H9 (cell line): ENCODE measurements at regions not wholly inside any gene's neighbourhood (a gene's known extent, or its start where the extent isn't known, plus 50 kb on each side); places are given as distances from the start of the nearest gene placed in this dataset.

Experiments used
- DNase-seq: peaks from one replicate; pipeline ENCODE4 v3.0.0-alpha.2; 2017
- H2AFZ ChIP-seq: one replicate; pipeline ENCODE4 v1.6.1; 2013; ENCODE audit warnings: mild to moderate bottlenecking, low read length, control low read depth, moderate library complexity
- H2AK5ac ChIP-seq: 2 replicates; pipeline ENCODE4 v1.6.1; 2013; ENCODE audit warnings: low read length, control low read depth, mixed read lengths; ENCODE audit not compliant: insufficient read length
- H2BK120ac ChIP-seq: one replicate; pipeline ENCODE4 v1.6.1; 2013; ENCODE audit warnings: low read depth, mild to moderate bottlenecking, low read length, control low read depth, inconsistent platforms; ENCODE audit not compliant: poor library complexity, severe bottlenecking
- H2BK12ac ChIP-seq: 2 replicates; pipeline ENCODE4 v1.6.1; 2013; ENCODE audit warnings: low read length, control low read depth, mixed read lengths, low read depth; ENCODE audit not compliant: insufficient read length
- H2BK15ac ChIP-seq: 2 replicates; pipeline ENCODE4 v1.6.1; 2013; ENCODE audit warnings: low read depth, low read length, control low read depth
- H2BK20ac ChIP-seq: one replicate; pipeline ENCODE4 v1.6.1; 2013; ENCODE audit warnings: low read depth, mild to moderate bottlenecking, low read length, control low read depth, inconsistent platforms; ENCODE audit not compliant: poor library complexity, severe bottlenecking
- H2BK5ac ChIP-seq: 2 replicates; pipeline ENCODE4 v1.6.1; 2013; ENCODE audit warnings: low read length, control low read depth, mixed read lengths; ENCODE audit not compliant: insufficient read length
- H3K14ac ChIP-seq: 2 replicates; pipeline ENCODE4 v1.6.1; 2013; ENCODE audit warnings: low read length, control low read depth; ENCODE audit not compliant: insufficient read depth
- H3K18ac ChIP-seq: 2 replicates; pipeline ENCODE4 v1.6.1; 2013; ENCODE audit warnings: low read depth, mild to moderate bottlenecking, mixed read lengths, low read length, control low read depth; ENCODE audit not compliant: insufficient read length
- H3K23ac ChIP-seq: 2 replicates; pipeline ENCODE4 v1.6.1; 2013; ENCODE audit warnings: low read length, control low read depth, mixed read lengths, low read depth; ENCODE audit not compliant: insufficient read length
- H3K23me2 ChIP-seq: 2 replicates; pipeline ENCODE4 v1.6.1; 2013; ENCODE audit warnings: low read depth, mild to moderate bottlenecking, mixed read lengths, low read length, control low read depth; ENCODE audit not compliant: insufficient read length, poor library complexity, severe bottlenecking
- H3K27ac ChIP-seq: 2 replicates; pipeline ENCODE4 v1.5.1; 2013; ENCODE audit warnings: low read length, control low read depth, mixed read lengths, low read depth; ENCODE audit not compliant: insufficient read length
- H3K27me3 ChIP-seq: 2 replicates; pipeline ENCODE4 v1.6.1; 2013; ENCODE audit warnings: low read length, control low read depth, inconsistent platforms; ENCODE audit not compliant: insufficient read depth
- H3K4ac ChIP-seq: 2 replicates; pipeline ENCODE4 v1.6.1; 2013; ENCODE audit warnings: low read depth, mild to moderate bottlenecking, control low read depth, inconsistent platforms, low read length, moderate library complexity
- H3K4me1 ChIP-seq: 2 replicates; pipeline ENCODE4 v1.6.1; 2013; ENCODE audit warnings: low read length, control low read depth, inconsistent platforms; ENCODE audit not compliant: insufficient read depth
- H3K4me2 ChIP-seq: 2 replicates; pipeline ENCODE4 v1.6.1; 2013; ENCODE audit warnings: low read length, control low read depth, mixed read lengths; ENCODE audit not compliant: insufficient read length, insufficient read depth
- H3K56ac ChIP-seq: 2 replicates; pipeline ENCODE4 v1.6.1; 2013; ENCODE audit warnings: low read depth, mild to moderate bottlenecking, mixed read lengths, low read length, control low read depth; ENCODE audit not compliant: insufficient read length
- H3K79me1 ChIP-seq: 2 replicates; pipeline ENCODE4 v1.6.1; 2013; ENCODE audit warnings: low read depth, mild to moderate bottlenecking, moderate library complexity, low read length, control low read depth, inconsistent platforms; ENCODE audit not compliant: insufficient read depth, poor library complexity, severe bottlenecking
- H3K79me2 ChIP-seq: 2 replicates; pipeline ENCODE4 v1.6.1; 2013; ENCODE audit warnings: low read length, control low read depth, inconsistent platforms; ENCODE audit not compliant: insufficient read depth
- H3K9ac ChIP-seq: 2 replicates; pipeline ENCODE4 v1.6.1; 2013; ENCODE audit warnings: low read length, control low read depth, mixed read lengths; ENCODE audit not compliant: insufficient read length; ENCODE audit errors: extremely low read depth
- H3K9me3 ChIP-seq: one replicate; pipeline ENCODE4 v1.6.1; 2013; ENCODE audit warnings: low read depth, low read length, inconsistent platforms; ENCODE audit not compliant: control insufficient read depth
- H3T11ph ChIP-seq: one replicate; pipeline ENCODE4 v1.6.1; 2013; ENCODE audit warnings: mild to moderate bottlenecking, low read length, control low read depth, inconsistent platforms
- H4K20me1 ChIP-seq: one replicate; pipeline ENCODE4 v1.6.1; 2013; ENCODE audit not compliant: control insufficient read depth, insufficient read length, insufficient read depth
- H4K5ac ChIP-seq: 2 replicates; pipeline ENCODE4 v1.6.1; 2013; ENCODE audit warnings: low read depth, mild to moderate bottlenecking, mixed read lengths, low read length, control low read depth; ENCODE audit not compliant: insufficient read length
- H4K8ac ChIP-seq: replicated peaks from 2 replicates; pipeline ENCODE4 v1.6.1; 2013; ENCODE audit warnings: low read length, control low read depth, mixed read lengths, low read depth; ENCODE audit not compliant: insufficient read length
- H4K91ac ChIP-seq: 2 replicates; pipeline ENCODE4 v1.6.1; 2013; ENCODE audit warnings: low read depth, mild to moderate bottlenecking, moderate library complexity, mixed read lengths, low read length, control low read depth; ENCODE audit not compliant: insufficient read length
- H3K27ac Mint-ChIP-seq, 3 experiments: 2 replicates in 2 of 3; 3 replicates in 1 of 3; pipeline ENCODE4 v1.8.0; 2020 to 2021; ENCODE audit warnings: mixed read lengths in 3 of 3, mild to moderate bottlenecking in 1 of 3, moderate library complexity in 1 of 3
- H3K27me3 Mint-ChIP-seq: 2 replicates; pipeline ENCODE4 v1.8.0; 2021; ENCODE audit warnings: low read depth, mild to moderate bottlenecking, moderate library complexity, mixed read lengths
- H3K36me3 Mint-ChIP-seq, 3 experiments: 2 replicates in 2 of 3; 3 replicates in 1 of 3; pipeline ENCODE4 v1.8.0; 2020 to 2021; ENCODE audit warnings: low read depth in 3 of 3, mixed read lengths in 3 of 3; ENCODE audit not compliant: insufficient read depth in 1 of 3
- H3K4me1 Mint-ChIP-seq, 2 experiments: 2 replicates each; pipeline ENCODE4 v1.8.0; 2020; ENCODE audit warnings: mixed read lengths in 2 of 2
- H3K4me3 Mint-ChIP-seq, 2 experiments: 2 replicates in 1 of 2; 3 replicates in 1 of 2; pipeline ENCODE4 v1.8.0; 2020 to 2021; ENCODE audit warnings: mild to moderate bottlenecking in 2 of 2, mixed read lengths in 2 of 2, moderate library complexity in 1 of 2
- H3K9me3 Mint-ChIP-seq, 2 experiments: 2 replicates in 1 of 2; 3 replicates in 1 of 2; pipeline ENCODE4 v1.8.0; 2020; ENCODE audit warnings: mild to moderate bottlenecking in 2 of 2, mixed read lengths in 2 of 2, moderate library complexity in 1 of 2
- WGBS: extraction: QIAGEN DNeasy Blood & Tissue Kit; methylation state at CpG from one replicate; pipeline ENCODE4 v1.1.7; 2013; ENCODE audit warnings: missing lambda C conversion rate, low lambda C conversion rate, mixed read lengths; ENCODE audit not compliant: insufficient read length; ENCODE audit errors: extremely low coverage; 5-methylcytosine and 5-hydroxymethylcytosine counted together
- TF ChIP-seq, protein P1 (sequence below): fragments of 200-600 bp; sonication (generic); conservative IDR thresholded peaks from 3 replicates; pipeline ENCODE4 v1.8.0; 2021; ENCODE audit warnings: antibody characterized with exemption, mild to moderate bottlenecking

DNA sequence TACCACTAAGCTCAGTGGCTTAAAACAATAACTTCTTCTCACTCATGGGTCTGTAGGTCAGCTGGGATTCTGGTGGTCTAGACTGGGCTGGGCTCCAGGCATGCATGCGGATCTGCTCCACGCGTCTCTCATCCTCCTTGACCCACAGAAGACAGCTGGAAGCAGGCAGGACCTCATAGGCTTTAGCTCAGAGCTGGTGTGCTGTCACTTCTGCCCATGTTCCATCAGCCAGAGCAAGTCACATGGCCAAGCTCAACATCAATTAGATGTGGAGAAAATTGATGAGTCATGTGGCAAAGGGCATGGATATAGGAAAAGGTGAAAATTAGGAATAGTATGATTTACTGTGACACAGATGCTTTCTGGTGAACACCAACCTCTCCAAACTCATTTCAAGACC is 57.4 kb upstream of the PSMF1 start:
- H3K56ac ChIP-seq, result no peak overlapping the region
- no peak overlapping the region for H3K14ac ChIP-seq
- no peak for DNase-seq
- H3K23ac ChIP-seq, result no peak overlapping the region
- H4K8ac ChIP-seq, result no peak overlapping the region
- H3K27ac ChIP-seq, result no peak overlapping the region
- no peak overlapping the region for H2BK5ac ChIP-seq
- Mint-ChIP-seq H3K4me1 (peaks cover 4 to 12% of the 10 kb centered on the region in 2 experiments), H3K36me3 (no peaks in the 10 kb centered on the region), H3K27me3 (peaks cover 25% of the 10 kb centered on the region), H3K4me3 (no peak overlapping the region), H3K27ac (no peak overlapping the region), H3K9me3 (0 out of 5 replicates have a peak, but pooled peaks cover 0 to 2% of the 10 kb centered on the region in 2 experiments)
- no peaks in the 10 kb centered on the region for H3K27me3 ChIP-seq
- H3K4me2 ChIP-seq, result no peak overlapping the region
- WGBS, result no CpG with 5 or more reads among the region's 3 CpGs
- TF ChIP-seq, protein P1, sequence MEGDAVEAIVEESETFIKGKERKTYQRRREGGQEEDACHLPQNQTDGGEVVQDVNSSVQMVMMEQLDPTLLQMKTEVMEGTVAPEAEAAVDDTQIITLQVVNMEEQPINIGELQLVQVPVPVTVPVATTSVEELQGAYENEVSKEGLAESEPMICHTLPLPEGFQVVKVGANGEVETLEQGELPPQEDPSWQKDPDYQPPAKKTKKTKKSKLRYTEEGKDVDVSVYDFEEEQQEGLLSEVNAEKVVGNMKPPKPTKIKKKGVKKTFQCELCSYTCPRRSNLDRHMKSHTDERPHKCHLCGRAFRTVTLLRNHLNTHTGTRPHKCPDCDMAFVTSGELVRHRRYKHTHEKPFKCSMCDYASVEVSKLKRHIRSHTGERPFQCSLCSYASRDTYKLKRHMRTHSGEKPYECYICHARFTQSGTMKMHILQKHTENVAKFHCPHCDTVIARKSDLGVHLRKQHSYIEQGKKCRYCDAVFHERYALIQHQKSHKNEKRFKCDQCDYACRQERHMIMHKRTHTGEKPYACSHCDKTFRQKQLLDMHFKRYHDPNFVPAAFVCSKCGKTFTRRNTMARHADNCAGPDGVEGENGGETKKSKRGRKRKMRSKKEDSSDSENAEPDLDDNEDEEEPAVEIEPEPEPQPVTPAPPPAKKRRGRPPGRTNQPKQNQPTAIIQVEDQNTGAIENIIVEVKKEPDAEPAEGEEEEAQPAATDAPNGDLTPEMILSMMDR, result no peak
- H2AK5ac ChIP-seq, result no peak overlapping the region
- H3K79me1 ChIP-seq, result no peaks in the 10 kb centered on the region
- no peak overlapping the region for H3K18ac ChIP-seq
- H3K4ac ChIP-seq, result no peak overlapping the region
- H3K9ac ChIP-seq, result no peak overlapping the region
- H3K9me3 ChIP-seq, result no peaks in the 10 kb centered on the region
- H2BK12ac ChIP-seq, result no peak overlapping the region
- no peak overlapping the region for H2BK20ac ChIP-seq
- H3T11ph ChIP-seq, result no peak overlapping the region
- H3K79me2 ChIP-seq, result no peaks in the 10 kb centered on the region
- H2BK120ac ChIP-seq, result no peak overlapping the region
- no peak overlapping the region for H2BK15ac ChIP-seq
- H3K23me2 ChIP-seq, result no peaks in the 10 kb centered on the region
- no peak overlapping the region for H2AFZ ChIP-seq
- no peaks in the 10 kb centered on the region for H4K20me1 ChIP-seq
- H4K5ac ChIP-seq, result no peak overlapping the region
- H4K91ac ChIP-seq, result no peak overlapping the region
- no peaks in the 10 kb centered on the region; the same call in 1 of the 2 replicates for H3K4me1 ChIP-seq
